Neural cell (in vitro differentiated cells): ENCODE measurements at regions not wholly inside any gene's neighbourhood (a gene's known extent, or its start where the extent isn't known, plus 50 kb on each side); places are given as distances from the start of the nearest gene placed in this dataset.

Experiments
- H2AFZ ChIP-seq: fragments of 200-600, 300-800 bp; sonication (generic), shearing (Covaris generic); 2 replicates; pipeline ENCODE4 v1.6.0; 2014; ENCODE audit warnings: low read depth, mild to moderate bottlenecking, antibody characterized with exemption, low read length, moderate library complexity
- H3F3A ChIP-seq: fragments of 200-600 bp; shearing (Covaris generic); 2 replicates; pipeline ENCODE4 v1.6.1; 2016; ENCODE audit warnings: mild to moderate bottlenecking, moderate library complexity, mixed read lengths, antibody characterized with exemption, low read length; ENCODE audit not compliant: insufficient read depth, poor library complexity, severe bottlenecking
- H3K27ac ChIP-seq: fragments of 200-600, 300-800 bp; sonication (generic), shearing (Covaris generic); 2 replicates; pipeline ENCODE4 v1.5.1; 2014; ENCODE audit warnings: mild to moderate bottlenecking, low read length, moderate library complexity
- H3K27me3 ChIP-seq: fragments of 300-800, 200-600 bp; sonication (generic), shearing (Covaris generic); 2 replicates; pipeline ENCODE4 v1.6.0; 2014; ENCODE audit warnings: mild to moderate bottlenecking, low read depth, low read length, moderate library complexity; ENCODE audit not compliant: insufficient read depth
- H3K36me3 ChIP-seq: fragments of 300-800, 200-600 bp; sonication (generic), shearing (Covaris generic); 2 replicates; pipeline ENCODE4 v1.5.1; 2014; ENCODE audit warnings: mild to moderate bottlenecking, antibody characterized with exemption, low read length, moderate library complexity; ENCODE audit not compliant: insufficient read depth
- H3K4me2 ChIP-seq: fragments of 300-800, 200-600 bp; sonication (generic), shearing (Covaris generic); 2 replicates; pipeline ENCODE4 v1.6.0; 2014; ENCODE audit warnings: mild to moderate bottlenecking, low read length
- H3K4me3 ChIP-seq: fragments of 300-800, 200-600 bp; sonication (generic), shearing (Covaris generic); 2 replicates; pipeline ENCODE4 v1.5.1; 2014; ENCODE audit warnings: mild to moderate bottlenecking, low read length, moderate library complexity
- H3K79me2 ChIP-seq: fragments of 200-600 bp; shearing (Covaris generic); replicated peaks from 2 replicates; pipeline ENCODE4 v1.6.0; 2014; ENCODE audit warnings: mild to moderate bottlenecking, low read length, moderate library complexity; ENCODE audit not compliant: insufficient read depth
- H3K9ac ChIP-seq: fragments of 300-800, 200-600 bp; sonication (generic), shearing (Covaris generic); 2 replicates; pipeline ENCODE4 v1.6.1; 2016; ENCODE audit warnings: mild to moderate bottlenecking, low read length, mixed read lengths
- H3K9me2 ChIP-seq: fragments of 200-600 bp; shearing (Covaris generic); 2 replicates; pipeline ENCODE4 v1.6.1; 2016; ENCODE audit warnings: mild to moderate bottlenecking, low read length, mixed read lengths; ENCODE audit not compliant: insufficient read depth
- H3K9me3 ChIP-seq: fragments of 200-600, 300-800 bp; sonication (generic), shearing (Covaris generic); 2 replicates; pipeline ENCODE4 v1.6.1; 2016; ENCODE audit warnings: mild to moderate bottlenecking, mixed run types, low read length, moderate library complexity, mixed read lengths
- H4K20me1 ChIP-seq: fragments of 200-600 bp; shearing (Covaris generic); 2 replicates; pipeline ENCODE4 v1.6.1; 2016; ENCODE audit warnings: mild to moderate bottlenecking, mixed run types; ENCODE audit not compliant: insufficient read depth
- EP300 ChIP-seq: fragments of 450-650 bp; conservative IDR thresholded peaks from 2 replicates; pipeline ENCODE4 v1.6.1; 2014; ENCODE audit warnings: antibody characterized with exemption, mild to moderate bottlenecking, moderate library complexity; ENCODE audit not compliant: poor library complexity, severe bottlenecking
- EZH2 ChIP-seq: fragments of 200-600, 300-800 bp; shearing (Covaris generic), sonication (generic); IDR thresholded peaks from 2 replicates; pipeline ENCODE4 v1.6.1; 2014; ENCODE audit warnings: antibody characterized with exemption, low read length, borderline replicate concordance, mild to moderate bottlenecking; ENCODE audit not compliant: insufficient read depth, poor library complexity, severe bottlenecking
- MXI1 ChIP-seq: fragments of 450-650 bp; conservative IDR thresholded peaks from 2 replicates; pipeline ENCODE4 v1.6.1; 2014; ENCODE audit warnings: antibody characterized with exemption, mild to moderate bottlenecking; ENCODE audit not compliant: poor library complexity, severe bottlenecking
- POLR2AphosphoS5 ChIP-seq: IDR thresholded peaks from 2 replicates; pipeline ENCODE4 v1.6.1; 2012
- RAD21 ChIP-seq: fragments of 450-650 bp; conservative IDR thresholded peaks from 2 replicates; pipeline ENCODE4 v1.6.1; 2014; ENCODE audit warnings: antibody characterized with exemption, mild to moderate bottlenecking, moderate library complexity
- REST ChIP-seq: IDR thresholded peaks from 2 replicates; pipeline ENCODE4 v1.6.1; 2012; ENCODE audit warnings: borderline replicate concordance
- SMC3 ChIP-seq: fragments of 450-650 bp; conservative IDR thresholded peaks from 2 replicates; pipeline ENCODE4 v1.6.1; 2014; ENCODE audit warnings: antibody characterized with exemption, mild to moderate bottlenecking, moderate library complexity; ENCODE audit not compliant: poor library complexity
- TAF1 ChIP-seq: IDR thresholded peaks from 2 replicates; pipeline ENCODE4 v1.6.1; 2012; ENCODE audit warnings: low read depth
- TF ChIP-seq, protein P1 (sequence below): fragments of 450-650 bp; IDR thresholded peaks from 2 replicates; pipeline ENCODE4 v1.5.1; 2014; ENCODE audit warnings: antibody characterized with exemption, mild to moderate bottlenecking, moderate library complexity; ENCODE audit not compliant: poor library complexity, severe bottlenecking

DNA sequence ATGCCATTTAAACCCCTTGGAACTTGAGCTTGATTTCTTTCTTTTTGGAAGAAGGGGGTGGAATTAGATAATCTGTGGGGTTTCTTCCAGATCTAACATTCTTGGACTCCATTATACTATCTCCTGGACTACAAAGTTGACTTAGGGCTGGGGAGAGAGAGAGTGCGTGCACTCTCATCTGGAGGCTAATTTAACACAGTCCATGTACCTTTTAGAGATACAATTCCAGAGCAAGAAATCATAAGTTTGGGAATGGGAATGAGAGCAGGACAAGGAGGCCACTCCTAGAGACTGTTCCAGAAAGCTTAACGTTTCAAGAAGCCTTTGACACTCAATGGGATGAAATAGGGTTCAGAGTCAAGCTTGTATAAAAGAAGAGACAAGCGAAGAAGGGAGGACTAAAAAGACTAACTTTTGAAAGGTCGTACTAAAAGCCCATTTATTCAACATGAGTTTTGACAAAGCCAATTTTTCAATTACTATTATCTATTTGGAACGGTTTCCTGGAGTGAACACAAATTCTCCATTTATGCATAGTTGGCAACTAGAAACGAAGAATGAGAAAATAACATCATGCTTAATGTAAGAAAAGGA lies 83.4 kb downstream of the ACTL7B start:
- Histone ChIP-seq H3K27me3 (no peaks in the 10 kb centered on the region), H4K20me1 (no peaks in the 10 kb centered on the region), H3K4me2 (no peak overlapping the region), H2AFZ (no peak overlapping the region), H3K9me2 (no peaks in the 10 kb centered on the region), H3K36me3 (no peaks in the 10 kb centered on the region), H3K27ac (no peak overlapping the region), H3K4me3 (no peak overlapping the region), H3K9ac (no peak overlapping the region), H3F3A (no peaks in the 10 kb centered on the region), H3K79me2 (no peaks in the 10 kb centered on the region), H3K9me3 (no peaks in the 10 kb centered on the region)
- TF ChIP-seq MXI1 (no peak), TAF1 (no peak), POLR2AphosphoS5 (no peak), EP300 (no peak), REST (no peak), RAD21 (no peak), SMC3 (no peak), EZH2 (no peak)
- TF ChIP-seq, protein P1, sequence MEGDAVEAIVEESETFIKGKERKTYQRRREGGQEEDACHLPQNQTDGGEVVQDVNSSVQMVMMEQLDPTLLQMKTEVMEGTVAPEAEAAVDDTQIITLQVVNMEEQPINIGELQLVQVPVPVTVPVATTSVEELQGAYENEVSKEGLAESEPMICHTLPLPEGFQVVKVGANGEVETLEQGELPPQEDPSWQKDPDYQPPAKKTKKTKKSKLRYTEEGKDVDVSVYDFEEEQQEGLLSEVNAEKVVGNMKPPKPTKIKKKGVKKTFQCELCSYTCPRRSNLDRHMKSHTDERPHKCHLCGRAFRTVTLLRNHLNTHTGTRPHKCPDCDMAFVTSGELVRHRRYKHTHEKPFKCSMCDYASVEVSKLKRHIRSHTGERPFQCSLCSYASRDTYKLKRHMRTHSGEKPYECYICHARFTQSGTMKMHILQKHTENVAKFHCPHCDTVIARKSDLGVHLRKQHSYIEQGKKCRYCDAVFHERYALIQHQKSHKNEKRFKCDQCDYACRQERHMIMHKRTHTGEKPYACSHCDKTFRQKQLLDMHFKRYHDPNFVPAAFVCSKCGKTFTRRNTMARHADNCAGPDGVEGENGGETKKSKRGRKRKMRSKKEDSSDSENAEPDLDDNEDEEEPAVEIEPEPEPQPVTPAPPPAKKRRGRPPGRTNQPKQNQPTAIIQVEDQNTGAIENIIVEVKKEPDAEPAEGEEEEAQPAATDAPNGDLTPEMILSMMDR = no peak

DNA sequence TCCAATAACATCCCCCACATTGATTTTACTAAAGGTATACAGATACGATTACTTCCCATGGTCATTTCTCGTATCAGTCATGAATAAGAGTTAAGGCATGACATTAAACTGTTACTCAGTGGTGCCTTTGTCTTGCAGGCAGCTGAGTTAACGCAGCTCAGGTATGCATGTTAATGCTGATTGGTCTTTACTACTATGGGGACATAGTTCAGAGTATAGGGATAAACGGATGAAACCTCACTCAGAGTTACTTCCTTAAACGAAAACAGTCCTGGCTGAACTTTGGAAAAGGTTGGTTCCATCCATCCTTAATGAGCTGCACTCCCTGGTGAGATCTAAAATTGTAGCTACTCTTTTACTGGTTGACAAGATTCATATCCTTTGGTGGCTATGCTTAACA lies 87.0 kb downstream of the ACTL7B start:
- H3K4me3 ChIP-seq = no peak overlapping the region
- H3K9ac ChIP-seq = no peak overlapping the region
- no peak overlapping the region for H2AFZ ChIP-seq
- no peak overlapping the region for H3K27ac ChIP-seq
- TF ChIP-seq TAF1 (no peak), EZH2 (no peak), SMC3 (no peak), MXI1 (no peak), POLR2AphosphoS5 (no peak), RAD21 (no peak), EP300 (no peak)
- TF ChIP-seq, protein P1 = no peak
- no peaks in the 10 kb centered on the region for H3K79me2 ChIP-seq
- no peaks in the 10 kb centered on the region for H4K20me1 ChIP-seq
- H3K36me3 ChIP-seq = no peaks in the 10 kb centered on the region
- no peaks in the 10 kb centered on the region for H3K27me3 ChIP-seq
- H3K9me3 ChIP-seq = no peaks in the 10 kb centered on the region
- no peak overlapping the region for H3K4me2 ChIP-seq
- no peaks in the 10 kb centered on the region for H3F3A ChIP-seq
- H3K9me2 ChIP-seq = no peaks in the 10 kb centered on the region
